Hepatocyte (in vitro differentiated cells): ENCODE measurements at regions not wholly inside any gene's neighbourhood (a gene's known extent, or its start where the extent isn't known, plus 50 kb on each side); places are given as distances from the start of the nearest gene placed in this dataset.

Experiments used
- DNase-seq: peaks from one replicate; pipeline ENCODE4 v3.0.0-alpha.2; 2016; ENCODE audit warnings: low spot score
- H2AFZ ChIP-seq: fragments of 200-600 bp; sonication (generic); 2 replicates; pipeline ENCODE4 v1.6.0; 2016; ENCODE audit warnings: antibody characterized with exemption, mild to moderate bottlenecking
- H3K27ac ChIP-seq: fragments of 200-600 bp; sonication (generic); 2 replicates; pipeline ENCODE4 v1.5.1; 2016; ENCODE audit warnings: mild to moderate bottlenecking
- H3K27me3 ChIP-seq: fragments of 200-600 bp; sonication (generic); 2 replicates; pipeline ENCODE4 v1.6.1; 2016
- H3K36me3 ChIP-seq: fragments of 200-600 bp; sonication (generic); replicated peaks from 2 replicates; pipeline ENCODE4 v1.5.1; 2016; ENCODE audit warnings: low read depth; ENCODE audit not compliant: insufficient read depth
- H3K4me1 ChIP-seq: fragments of 200-600 bp; sonication (generic); 2 replicates; pipeline ENCODE4 v1.5.1; 2016; ENCODE audit warnings: mild to moderate bottlenecking, moderate library complexity; ENCODE audit not compliant: insufficient read depth
- H3K4me2 ChIP-seq: fragments of 200-600 bp; sonication (generic); 2 replicates; pipeline ENCODE4 v1.6.0; 2016
- H3K4me3 ChIP-seq: fragments of 200-600 bp; sonication (generic); 2 replicates; pipeline ENCODE4 v1.5.1; 2016; ENCODE audit warnings: mild to moderate bottlenecking
- H3K79me2 ChIP-seq: fragments of 200-600 bp; sonication (generic); 2 replicates; pipeline ENCODE4 v1.6.0; 2017; ENCODE audit warnings: mild to moderate bottlenecking
- H3K9me2 ChIP-seq: fragments of 200-600 bp; sonication (generic); replicated peaks from 2 replicates; pipeline ENCODE4 v1.6.0; 2017; ENCODE audit warnings: mild to moderate bottlenecking; ENCODE audit not compliant: insufficient read depth
- H3K9me3 ChIP-seq: fragments of 200-600 bp; sonication (generic); 2 replicates; pipeline ENCODE4 v1.5.1; 2016; ENCODE audit warnings: low read depth, mild to moderate bottlenecking
- H4K20me1 ChIP-seq: fragments of 200-600 bp; sonication (generic); 2 replicates; pipeline ENCODE4 v1.6.0; 2016; ENCODE audit warnings: mild to moderate bottlenecking; ENCODE audit not compliant: insufficient read depth, poor library complexity, severe bottlenecking
- CTCF ChIP-seq: fragments of 200-600 bp; sonication (generic); IDR thresholded peaks from 2 replicates; pipeline ENCODE4 v1.5.1; 2016; ENCODE audit warnings: antibody characterized with exemption, mild to moderate bottlenecking; ENCODE audit not compliant: poor library complexity
- EZH2 ChIP-seq: fragments of 200-600 bp; sonication (generic); IDR thresholded peaks from 2 replicates; pipeline ENCODE4 v1.6.1; 2016; ENCODE audit warnings: antibody characterized with exemption, mild to moderate bottlenecking, borderline replicate concordance
- EZH2phosphoT487 ChIP-seq: fragments of 200-600 bp; sonication (generic); IDR thresholded peaks from one replicate; pipeline ENCODE4 v1.6.1; 2018; ENCODE audit warnings: antibody characterized with exemption, mild to moderate bottlenecking, low read depth, moderate library complexity; ENCODE audit not compliant: unreplicated experiment, severe bottlenecking
- WGBS: methylation state at CpG from one replicate; pipeline ENCODE4 v1.1.6; 2016; ENCODE audit warnings: low lambda C conversion rate; ENCODE audit errors: missing lambda C conversion rate; 5-methylcytosine and 5-hydroxymethylcytosine counted together

GRCh38 chr21:20572582-20572981 is 425.6 kb upstream of the NCAM2 start:
- Histone ChIP-seq H3K36me3 (no peaks in the 10 kb centered on the region), H3K27ac (no peak overlapping the region), H3K79me2 (no peaks in the 10 kb centered on the region), H3K4me1 (no peaks in the 10 kb centered on the region), H3K9me2 (no peaks in the 10 kb centered on the region), H3K9me3 (no peaks in the 10 kb centered on the region), H3K27me3 (no peaks in the 10 kb centered on the region), H2AFZ (no peak overlapping the region), H3K4me3 (no peak overlapping the region), H4K20me1 (no peaks in the 10 kb centered on the region), H3K4me2 (no peak overlapping the region)
- no peak for DNase-seq
- TF ChIP-seq EZH2 (no peak), EZH2phosphoT487 (no peak), CTCF (no peak)
- WGBS = 88% methylated on average over 4 of the region's 4 CpGs

GRCh38 chr21:20581361-20581760 is 416.8 kb upstream of the NCAM2 start:
- Histone ChIP-seq H3K9me2 (no peaks in the 10 kb centered on the region), H3K4me2 (no peak overlapping the region)

GRCh38 chr21:20591284-20591683 is 406.9 kb upstream of the NCAM2 start:
- no peaks in the 10 kb centered on the region for H3K4me1 ChIP-seq
- no peak overlapping the region for H2AFZ ChIP-seq
- no peaks in the 10 kb centered on the region for H3K9me2 ChIP-seq
- H4K20me1 ChIP-seq = no peaks in the 10 kb centered on the region
- no peak overlapping the region for H3K4me2 ChIP-seq
- H3K9me3 ChIP-seq = no peaks in the 10 kb centered on the region
- no peaks in the 10 kb centered on the region for H3K36me3 ChIP-seq
- no peak for DNase-seq
- H3K27me3 ChIP-seq = no peaks in the 10 kb centered on the region
- no peaks in the 10 kb centered on the region for H3K79me2 ChIP-seq
- 89% methylated on average over 1 of the region's 1 CpG for WGBS
- H3K27ac ChIP-seq = no peak overlapping the region
- H3K4me3 ChIP-seq = no peak overlapping the region
- TF ChIP-seq CTCF (no peak), EZH2phosphoT487 (no peak), EZH2 (no peak)

More at GRCh38 chr21:20581361-20581760, 416.8 kb upstream of the NCAM2 start:
- H2AFZ ChIP-seq = no peak overlapping the region
- H3K79me2 ChIP-seq = no peaks in the 10 kb centered on the region
- H4K20me1 ChIP-seq = no peaks in the 10 kb centered on the region
- no peak for DNase-seq
- H3K4me1 ChIP-seq = no peaks in the 10 kb centered on the region
- no peak overlapping the region for H3K27ac ChIP-seq
- TF ChIP-seq EZH2phosphoT487 (no peak), EZH2 (no peak), CTCF (no peak)
- H3K36me3 ChIP-seq = no peaks in the 10 kb centered on the region
- no peaks in the 10 kb centered on the region for H3K27me3 ChIP-seq
- H3K9me3 ChIP-seq = no peaks in the 10 kb centered on the region
- 96% methylated on average over 1 of the region's 1 CpG for whole genome bisulfite sequencing
- H3K4me3 ChIP-seq = no peak overlapping the region

- Histone ChIP-seq H3K4me1 (no peaks in the 10 kb centered on the region), H4K20me1 (no peaks in the 10 kb centered on the region), H3K4me2 (no peak overlapping the region), H3K9me3 (no peaks in the 10 kb centered on the region), H3K27me3 (no peaks in the 10 kb centered on the region), H3K4me3 (no peak overlapping the region), H2AFZ (no peak overlapping the region), H3K9me2 (no peaks in the 10 kb centered on the region), H3K36me3 (no peaks in the 10 kb centered on the region), H3K27ac (no peak overlapping the region), H3K79me2 (no peaks in the 10 kb centered on the region)
- no peak for DNase-seq
- TF ChIP-seq CTCF (no peak), EZH2 (no peak), EZH2phosphoT487 (no peak)
Observed at GRCh38 chr21:20592463-20592862, 405.7 kb upstream of the NCAM2 start.
